SU-DHL-6 (cell line): ENCODE measurements at regions not wholly inside any gene's neighbourhood (a gene's known extent, or its start where the extent isn't known, plus 50 kb on each side); places are given as distances from the start of the nearest gene placed in this dataset.

Experiments used
- H2AFZ ChIP-seq: fragments of 200-600 bp; sonication (generic); 2 replicates; pipeline ENCODE4 v1.6.1; 2014; ENCODE audit warnings: low read depth, mild to moderate bottlenecking, moderate library complexity, mixed read lengths, antibody characterized with exemption, low read length; ENCODE audit not compliant: severe bottlenecking
- H3F3A ChIP-seq: fragments of 200-600 bp; shearing (Covaris generic); 2 replicates; pipeline ENCODE4 v1.6.0; 2016; ENCODE audit warnings: antibody characterized with exemption, mild to moderate bottlenecking; ENCODE audit not compliant: insufficient read depth
- H3K27ac ChIP-seq: fragments of 200-600 bp; sonication (generic); 2 replicates; pipeline ENCODE4 v1.5.1; 2016; ENCODE audit warnings: low read depth, mild to moderate bottlenecking, low read length, moderate library complexity, mixed read lengths
- H3K27me3 ChIP-seq: fragments of 200-600 bp; sonication (generic), shearing (Covaris generic); 2 replicates; pipeline ENCODE4 v1.6.0; 2014; ENCODE audit warnings: mild to moderate bottlenecking, low read length
- H3K36me3 ChIP-seq: fragments of 200-600 bp; sonication (generic); 2 replicates; pipeline ENCODE4 v1.6.1; 2014; ENCODE audit warnings: mild to moderate bottlenecking, low read length, mixed read lengths
- H3K4me2 ChIP-seq: fragments of 300-600, 200-600 bp; shearing (Covaris generic), sonication (generic); 2 replicates; pipeline ENCODE4 v1.6.0; 2014; ENCODE audit warnings: low read length, low read depth, mild to moderate bottlenecking; ENCODE audit not compliant: poor library complexity, severe bottlenecking
- H3K4me3 ChIP-seq: fragments of 200-600 bp; sonication (generic); 2 replicates; pipeline ENCODE4 v1.5.1; 2014; ENCODE audit warnings: antibody characterized with exemption, low read length, mild to moderate bottlenecking, mixed read lengths; ENCODE audit not compliant: insufficient read depth, poor library complexity, severe bottlenecking
- H3K79me2 ChIP-seq: fragments of 200-600 bp; sonication (generic); 2 replicates; pipeline ENCODE4 v1.6.1; 2014; ENCODE audit warnings: mild to moderate bottlenecking, low read length, moderate library complexity; ENCODE audit not compliant: insufficient read depth
- H3K9ac ChIP-seq: fragments of 200-600 bp; sonication (generic); 2 replicates; pipeline ENCODE4 v1.7.0; 2014; ENCODE audit warnings: mild to moderate bottlenecking, low read length
- H3K9me2 ChIP-seq: fragments of 200-600 bp; sonication (generic); replicated peaks from 2 replicates; pipeline ENCODE4 v1.6.1; 2014; ENCODE audit warnings: low read length; ENCODE audit not compliant: insufficient read depth
- H3K9me3 ChIP-seq: fragments of 200-600 bp; sonication (generic); 2 replicates; pipeline ENCODE4 v1.6.1; 2014; ENCODE audit warnings: low read length, mixed read lengths; ENCODE audit not compliant: insufficient read depth
- H4K20me1 ChIP-seq: fragments of 200-600 bp; sonication (generic); 2 replicates; pipeline ENCODE4 v1.6.1; 2014; ENCODE audit warnings: low read depth, mild to moderate bottlenecking, antibody characterized with exemption, low read length, moderate library complexity, mixed read lengths
- EZH2phosphoT487 ChIP-seq: fragments of 200-600 bp; sonication (generic), shearing (Covaris generic); conservative IDR thresholded peaks from 2 replicates; pipeline ENCODE4 v1.6.1; 2018; ENCODE audit warnings: mild to moderate bottlenecking, antibody characterized with exemption, low read length, moderate library complexity, mixed read lengths
- TF ChIP-seq, protein P1 (sequence below): fragments of 200-600 bp; sonication (generic); IDR thresholded peaks from one replicate; pipeline ENCODE4 v1.5.1; 2017; ENCODE audit warnings: antibody characterized with exemption, mild to moderate bottlenecking, low read length, moderate library complexity; ENCODE audit not compliant: insufficient read depth, poor library complexity, severe bottlenecking

DNA sequence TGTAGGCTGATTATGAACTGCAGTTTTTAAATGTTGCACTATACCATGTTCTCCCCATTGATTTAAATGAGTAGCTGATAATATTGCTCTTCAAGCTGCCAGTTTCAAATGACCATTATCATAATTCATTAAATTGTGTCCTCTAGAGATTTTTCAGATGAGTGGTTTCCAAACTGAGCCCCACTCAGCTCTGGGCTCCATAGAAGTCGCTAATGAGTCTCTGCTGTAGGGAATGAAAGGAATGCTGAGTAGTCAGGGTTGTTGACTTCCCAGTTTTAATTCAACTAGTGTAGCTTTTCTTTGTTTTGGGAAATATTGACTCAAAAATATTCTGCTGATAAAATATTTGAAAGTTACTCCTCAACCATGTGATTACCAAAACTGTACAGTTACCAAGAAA is 1081.1 kb downstream of the ARAP2 start:
- no peak overlapping the region for H3K4me3 ChIP-seq
- H3K9me3 ChIP-seq = no peaks in the 10 kb centered on the region
- H3K4me2 ChIP-seq = no peak overlapping the region
- H3K9ac ChIP-seq = no peak overlapping the region
- no peak for TF ChIP-seq EZH2phosphoT487
- TF ChIP-seq, protein P1, sequence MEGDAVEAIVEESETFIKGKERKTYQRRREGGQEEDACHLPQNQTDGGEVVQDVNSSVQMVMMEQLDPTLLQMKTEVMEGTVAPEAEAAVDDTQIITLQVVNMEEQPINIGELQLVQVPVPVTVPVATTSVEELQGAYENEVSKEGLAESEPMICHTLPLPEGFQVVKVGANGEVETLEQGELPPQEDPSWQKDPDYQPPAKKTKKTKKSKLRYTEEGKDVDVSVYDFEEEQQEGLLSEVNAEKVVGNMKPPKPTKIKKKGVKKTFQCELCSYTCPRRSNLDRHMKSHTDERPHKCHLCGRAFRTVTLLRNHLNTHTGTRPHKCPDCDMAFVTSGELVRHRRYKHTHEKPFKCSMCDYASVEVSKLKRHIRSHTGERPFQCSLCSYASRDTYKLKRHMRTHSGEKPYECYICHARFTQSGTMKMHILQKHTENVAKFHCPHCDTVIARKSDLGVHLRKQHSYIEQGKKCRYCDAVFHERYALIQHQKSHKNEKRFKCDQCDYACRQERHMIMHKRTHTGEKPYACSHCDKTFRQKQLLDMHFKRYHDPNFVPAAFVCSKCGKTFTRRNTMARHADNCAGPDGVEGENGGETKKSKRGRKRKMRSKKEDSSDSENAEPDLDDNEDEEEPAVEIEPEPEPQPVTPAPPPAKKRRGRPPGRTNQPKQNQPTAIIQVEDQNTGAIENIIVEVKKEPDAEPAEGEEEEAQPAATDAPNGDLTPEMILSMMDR = no peak
- H3K79me2 ChIP-seq = no peaks in the 10 kb centered on the region
- no peak overlapping the region for H2AFZ ChIP-seq
- no peaks in the 10 kb centered on the region for H4K20me1 ChIP-seq
- no peaks in the 10 kb centered on the region for H3K27me3 ChIP-seq
- no peaks in the 10 kb centered on the region for H3K36me3 ChIP-seq
- no peaks in the 10 kb centered on the region for H3F3A ChIP-seq
- H3K9me2 ChIP-seq = no peaks in the 10 kb centered on the region
- H3K27ac ChIP-seq = no peak overlapping the region

DNA sequence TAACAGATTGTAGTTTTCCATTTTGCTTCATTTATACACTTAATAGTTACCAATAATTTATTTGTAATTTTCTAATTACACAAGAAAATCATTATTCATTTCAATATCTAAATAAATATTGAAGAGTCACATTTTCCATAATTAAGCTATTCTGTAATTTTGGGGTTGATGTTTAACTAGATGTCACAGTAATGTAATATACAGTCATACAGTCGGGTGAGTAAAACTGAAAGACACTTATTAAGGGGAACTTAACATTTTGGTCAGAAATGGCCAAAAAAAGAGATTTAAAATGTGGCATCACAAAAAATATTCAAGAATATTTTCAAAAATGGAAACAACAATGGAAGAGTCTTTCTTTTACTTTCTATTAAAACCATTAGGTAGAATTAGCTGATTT is 1080.3 kb downstream of the ARAP2 start:
- H3K9ac ChIP-seq = no peak overlapping the region
- no peak for TF ChIP-seq EZH2phosphoT487
- TF ChIP-seq, protein P1 = no peak
- no peak overlapping the region for H3K4me2 ChIP-seq

DNA sequence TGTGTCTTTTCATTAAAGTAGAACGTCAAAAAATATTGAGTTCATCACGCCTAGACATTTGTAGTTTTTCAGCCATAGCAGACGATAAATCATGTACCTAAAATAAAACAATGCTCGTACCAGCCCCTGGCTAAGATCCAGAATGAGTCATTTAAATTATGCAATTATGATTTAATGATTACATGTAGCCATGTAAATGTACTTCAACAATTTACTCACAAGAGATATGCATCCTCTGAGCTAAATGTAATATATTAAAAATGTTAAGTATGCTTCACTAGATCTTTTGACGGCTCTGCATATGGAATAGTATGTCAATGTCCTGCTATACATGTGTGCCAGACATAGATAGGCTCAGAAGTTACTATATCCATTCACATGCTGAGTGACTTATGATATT is 1077.8 kb downstream of the ARAP2 start:
- Histone ChIP-seq H2AFZ (no peak overlapping the region), H3K4me3 (no peak overlapping the region), H3K4me2 (no peak overlapping the region), H3K9me3 (no peaks in the 10 kb centered on the region), H3K9me2 (no peaks in the 10 kb centered on the region), H4K20me1 (no peaks in the 10 kb centered on the region), H3F3A (no peaks in the 10 kb centered on the region), H3K27ac (no peak overlapping the region), H3K36me3 (no peaks in the 10 kb centered on the region), H3K79me2 (no peaks in the 10 kb centered on the region), H3K27me3 (no peaks in the 10 kb centered on the region), H3K9ac (no peak overlapping the region)
- TF ChIP-seq, protein P1 = no peak
- TF ChIP-seq EZH2phosphoT487 = no peak

More for the DNA sequence above, 1080.3 kb downstream of the ARAP2 start:
- H3K79me2 ChIP-seq = no peaks in the 10 kb centered on the region
- H3K9me3 ChIP-seq = no peaks in the 10 kb centered on the region
- H4K20me1 ChIP-seq = no peaks in the 10 kb centered on the region
- H3K4me3 ChIP-seq = no peak overlapping the region
- no peak overlapping the region for H3K27ac ChIP-seq
- no peaks in the 10 kb centered on the region for H3K27me3 ChIP-seq
- no peak overlapping the region for H2AFZ ChIP-seq
- H3K9me2 ChIP-seq = no peaks in the 10 kb centered on the region
- H3K36me3 ChIP-seq = no peaks in the 10 kb centered on the region
- H3F3A ChIP-seq = no peaks in the 10 kb centered on the region

DNA sequence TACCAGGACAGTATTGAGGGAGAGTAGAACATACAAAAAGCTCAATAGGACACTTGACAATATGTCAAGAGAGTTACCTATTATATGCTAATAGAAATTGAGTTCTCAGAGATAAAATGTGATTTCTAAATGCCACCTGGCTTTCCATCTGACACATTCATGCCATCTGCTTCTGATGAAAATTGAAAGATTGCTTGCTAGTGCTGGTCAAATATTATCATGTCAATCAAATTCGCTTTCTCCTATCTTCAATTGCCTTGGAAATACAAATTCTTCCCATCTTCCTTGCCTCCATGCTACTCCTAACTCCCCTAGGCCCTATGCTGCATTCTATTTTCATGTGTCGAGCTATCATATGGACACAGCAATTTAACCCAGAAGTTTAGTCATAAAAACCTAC is 1076.9 kb downstream of the ARAP2 start:
- Histone ChIP-seq H3K36me3 (no peaks in the 10 kb centered on the region), H3F3A (no peaks in the 10 kb centered on the region), H2AFZ (no peak overlapping the region), H3K27ac (no peak overlapping the region), H4K20me1 (no peaks in the 10 kb centered on the region), H3K4me2 (no peak overlapping the region), H3K4me3 (no peak overlapping the region), H3K27me3 (no peaks in the 10 kb centered on the region), H3K9ac (no peak overlapping the region), H3K9me3 (no peaks in the 10 kb centered on the region), H3K9me2 (no peaks in the 10 kb centered on the region), H3K79me2 (no peaks in the 10 kb centered on the region)
- no peak for TF ChIP-seq EZH2phosphoT487
- TF ChIP-seq, protein P1 = no peak
